Renal cortical epithelial cell (primary cell): ENCODE measurements at regions not wholly inside any gene's neighbourhood (a gene's known extent, or its start where the extent isn't known, plus 50 kb on each side); places are given as distances from the start of the nearest gene placed in this dataset.
A peak's percentile ranks its signal among the peaks of the same experiment; 100 is the strongest.

Experiments
- DNase-seq: peaks from one replicate; pipeline ENCODE4 v3.0.0-alpha.2; 2011; ENCODE audit warnings: low read depth

GRCh38 chr11:110984147-110984546 is 261.4 kb upstream of the POU2AF2 start:
- peak; percentile 96 for DNase-seq

- DNase-seq, result no peak
These were observed 263.3 kb upstream of the POU2AF2 start for GRCh38 chr11:110982214-110982613.

DNA sequence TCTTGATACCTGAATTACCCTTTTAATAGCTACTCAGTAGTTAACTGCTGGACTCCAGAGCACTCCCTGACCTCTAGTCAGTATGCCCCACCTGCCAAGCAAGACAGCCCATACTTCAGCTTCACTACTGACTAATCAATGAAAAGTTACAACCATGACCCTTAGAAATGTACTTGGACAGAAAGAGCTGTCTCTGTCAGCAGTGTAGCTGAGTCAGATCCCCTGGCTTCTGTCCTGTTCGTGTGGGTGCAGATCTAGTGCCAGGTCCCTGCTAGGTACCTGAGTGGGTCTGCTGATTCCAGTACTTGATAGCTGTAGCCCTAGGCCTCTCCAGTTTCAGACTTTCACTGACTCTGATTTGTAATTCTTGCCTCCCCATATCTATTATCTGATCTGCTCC is 265.8 kb upstream of the POU2AF2 start:
- DNase-seq, result peak; percentile 83

- no peak for DNase-seq
These were observed 265.4 kb upstream of the ARHGAP20 start for GRCh38 chr11:110977661-110978060.

- DNase-seq, result no peak
These were observed 262.5 kb upstream of the ARHGAP20 start for GRCh38 chr11:110974731-110975130.

DNA sequence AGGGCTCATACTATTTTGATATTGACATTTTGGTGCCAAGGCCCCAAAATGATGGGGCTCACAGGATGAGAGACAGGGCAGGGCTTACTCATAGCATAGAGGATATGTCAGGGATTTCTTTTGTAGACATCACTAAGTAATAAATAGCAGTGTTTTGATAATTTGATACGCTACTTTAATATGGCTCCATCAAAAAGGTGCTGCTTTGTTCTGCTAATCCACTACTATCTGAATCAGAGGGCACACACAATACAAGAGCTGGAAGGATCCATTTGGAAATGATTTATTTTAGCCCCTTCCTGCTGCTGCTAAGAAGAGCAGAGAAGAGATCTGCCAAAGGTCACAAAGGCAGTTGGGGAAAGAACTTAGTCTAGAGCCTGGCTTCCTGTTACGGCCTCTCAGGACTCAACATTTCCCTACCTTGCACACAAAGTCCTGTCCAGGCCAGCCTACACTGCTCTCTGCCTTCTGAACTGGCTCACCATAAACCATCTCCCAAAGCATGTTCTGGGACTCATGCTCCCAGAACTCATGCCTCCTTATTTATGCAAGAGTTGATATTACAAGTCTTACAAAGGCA is 261.3 kb upstream of the ARHGAP20 start:
- DNase-seq, result no peak

GRCh38 chr11:110972640-110973039 is 260.4 kb upstream of the ARHGAP20 start:
- DNase-seq, result peak; percentile 82

DNA sequence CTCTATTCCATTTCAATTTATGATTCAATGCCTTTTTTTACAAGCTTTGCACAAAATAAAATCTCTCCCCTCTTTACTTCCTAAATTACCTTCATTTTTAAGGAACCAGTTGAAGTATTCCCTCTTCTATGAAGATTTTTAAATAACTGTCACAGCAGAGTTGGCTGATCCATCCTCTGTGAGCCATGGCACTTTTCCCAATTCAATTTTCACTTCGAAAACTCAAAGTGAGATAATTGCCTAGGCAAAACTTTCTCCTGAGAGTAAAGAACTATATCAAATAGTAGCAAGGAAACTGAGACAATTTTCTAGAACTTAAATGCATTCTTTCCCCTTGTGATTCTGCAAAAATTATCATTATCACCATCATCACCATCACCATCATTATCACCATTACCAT is 259.9 kb upstream of the ARHGAP20 start:
- no peak for DNase-seq

DNA sequence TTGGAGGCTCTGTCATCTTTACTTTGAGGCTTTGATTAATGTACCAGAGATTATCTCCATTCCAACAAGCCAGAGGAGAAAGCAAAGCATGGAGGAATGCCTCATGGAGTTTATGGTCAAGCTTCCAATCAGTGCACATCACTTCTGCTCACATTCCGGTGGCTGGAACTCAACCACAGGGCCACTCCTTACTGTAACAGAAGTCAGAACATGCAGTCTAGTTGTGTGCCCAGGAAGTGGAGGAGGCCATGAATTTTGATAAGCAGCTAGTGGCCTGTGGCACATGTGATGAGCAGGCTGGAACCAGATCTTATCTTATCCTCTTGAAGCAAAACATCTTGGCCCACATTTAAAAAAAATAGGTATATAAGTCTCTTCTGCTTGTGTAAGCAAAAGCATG is 258.9 kb upstream of the ARHGAP20 start:
- DNase-seq, result peak; percentile 85

GRCh38 chr11:110968348-110969062 is 256.3 kb upstream of the ARHGAP20 start:
- peak; percentile 51 for DNase-seq

DNA sequence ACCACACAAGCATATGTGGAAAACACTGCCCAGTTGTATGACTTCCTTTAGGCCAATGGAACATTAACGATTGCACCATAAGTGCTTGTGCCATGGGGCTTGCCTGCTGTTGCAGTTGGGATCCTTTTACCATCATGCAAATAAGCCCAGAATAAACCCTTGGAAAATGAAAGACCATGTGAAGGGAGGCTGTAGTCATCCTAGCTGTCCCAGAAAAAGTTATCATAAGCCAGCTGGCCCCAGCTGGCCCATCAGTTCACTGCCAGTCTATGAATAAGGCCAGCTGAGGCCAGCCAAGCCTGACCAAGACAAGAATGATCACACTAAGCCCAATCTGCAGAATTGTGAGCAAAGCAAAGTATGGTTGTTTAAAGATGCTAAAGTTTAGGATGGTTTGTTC is 253.9 kb upstream of the ARHGAP20 start:
- no peak for DNase-seq

- no peak for DNase-seq
These were observed 250.7 kb upstream of the ARHGAP20 start for GRCh38 chr11:110962921-110963320.

- DNase-seq, result no peak
These were observed 247.9 kb upstream of the ARHGAP20 start for GRCh38 chr11:110960167-110960566.

GRCh38 chr11:110958216-110958615 is 246.0 kb upstream of the ARHGAP20 start:
- no peak for DNase-seq

DNA sequence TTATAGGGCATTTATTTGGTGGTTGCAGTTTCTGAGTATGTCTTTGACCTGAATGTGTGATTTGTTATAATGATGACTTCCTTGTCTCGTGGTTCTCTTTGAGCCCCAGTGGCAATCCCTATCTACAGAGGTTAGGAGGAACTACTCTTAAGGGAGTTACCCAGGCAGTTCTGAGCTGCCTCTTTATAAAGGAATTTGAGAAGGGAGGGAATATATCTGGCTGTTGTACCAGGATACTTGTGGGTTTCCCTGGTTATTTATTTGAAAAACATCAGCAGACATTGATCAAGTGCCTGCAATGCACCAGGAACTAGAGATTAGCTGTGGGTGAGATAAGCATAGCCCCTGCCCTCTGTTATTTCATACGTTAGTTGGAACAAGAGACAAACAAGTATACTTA is 243.5 kb upstream of the ARHGAP20 start:
- DNase-seq, result no peak

DNA sequence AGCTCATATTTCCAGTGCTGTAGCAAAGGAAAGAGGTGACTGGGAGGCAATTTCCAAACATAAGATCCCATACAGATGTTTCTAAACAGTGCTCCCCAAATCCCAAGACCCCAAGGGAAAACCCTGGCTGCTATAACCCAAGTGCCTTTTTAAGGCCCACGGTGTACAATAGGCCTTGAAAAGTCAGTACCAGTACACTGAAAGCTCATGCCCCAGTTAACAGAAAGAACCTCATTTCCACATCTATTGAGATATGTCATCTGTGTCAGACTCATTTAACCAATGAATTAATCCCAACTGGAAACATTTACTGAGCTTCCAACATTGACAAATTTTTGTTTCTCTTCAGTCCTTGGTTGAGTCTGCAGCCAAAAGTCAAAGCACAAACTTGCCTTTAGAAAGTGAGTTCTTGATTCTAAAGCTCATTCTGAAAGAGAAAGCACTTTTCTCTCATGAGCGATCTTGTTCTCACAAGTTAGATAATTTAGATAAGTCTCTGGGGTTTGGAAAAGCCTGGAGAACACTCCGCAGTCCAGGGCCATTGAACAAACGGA is 239.8 kb upstream of the ARHGAP20 start:
- no peak for DNase-seq

DNA sequence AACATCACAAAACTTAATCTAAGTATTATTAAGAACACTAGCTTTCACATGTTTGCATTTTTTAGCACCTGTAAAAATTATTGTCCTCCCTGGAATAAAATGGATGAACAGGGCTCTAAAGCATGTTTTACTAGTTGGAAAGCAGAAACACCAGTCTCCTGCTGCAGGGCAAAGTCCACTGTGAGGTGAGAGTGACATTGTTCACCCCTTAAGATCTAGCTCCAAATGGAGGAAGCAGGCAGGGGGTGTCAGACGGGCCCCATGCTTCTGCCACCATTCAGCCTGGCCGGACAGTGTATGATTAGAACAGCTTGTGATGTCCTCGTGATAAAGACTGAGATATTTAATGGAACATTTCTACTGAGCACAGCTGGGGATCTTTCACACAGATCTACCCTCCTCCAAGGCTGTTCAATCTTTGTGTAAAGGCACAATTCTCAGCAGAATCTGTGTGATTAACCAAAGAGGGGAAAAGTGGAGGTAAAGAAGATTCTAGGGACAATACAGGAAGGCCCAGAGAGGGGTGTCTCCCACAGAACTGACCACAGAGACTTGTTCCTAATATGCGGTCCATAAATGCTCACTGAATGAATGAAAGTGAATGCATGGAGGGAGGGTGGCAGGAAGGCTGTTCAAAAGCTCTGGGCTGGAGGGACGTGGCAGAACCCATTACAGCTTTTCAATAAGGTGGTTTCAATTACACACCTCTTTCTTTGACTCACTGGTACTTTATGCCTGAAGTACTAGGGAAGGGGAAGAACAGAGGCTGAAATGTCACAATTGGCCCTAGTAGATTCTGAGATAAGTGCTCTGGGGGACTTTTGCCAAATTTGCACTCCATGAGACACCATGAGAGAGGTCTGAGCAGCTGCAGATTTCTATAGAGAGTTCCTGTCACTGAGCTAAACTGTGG is 239.1 kb upstream of the ARHGAP20 start:
- DNase-seq, result no peak

DNA sequence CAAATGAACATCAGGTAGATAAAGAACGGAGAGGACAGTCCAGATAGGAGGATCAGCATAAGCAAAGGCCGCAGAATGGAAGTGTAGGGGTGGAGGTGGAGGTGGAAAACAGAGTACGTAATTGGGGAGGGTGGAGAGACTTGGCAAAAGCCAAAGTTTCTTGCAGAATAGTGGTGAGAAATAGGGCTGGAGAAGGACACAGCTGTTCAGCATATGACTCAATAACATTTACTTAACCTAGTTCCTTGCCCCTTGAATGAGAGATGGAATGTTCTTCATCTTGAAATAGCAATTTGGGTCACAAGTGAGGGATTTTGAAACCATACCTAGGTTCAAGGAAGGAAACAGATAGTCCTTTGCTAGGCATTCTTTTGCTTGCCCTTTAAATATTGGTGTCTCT is 235.9 kb upstream of the ARHGAP20 start:
- DNase-seq, result no peak

- no peak for DNase-seq
These were observed 234.9 kb upstream of the ARHGAP20 start for GRCh38 chr11:110947096-110947495.

DNA sequence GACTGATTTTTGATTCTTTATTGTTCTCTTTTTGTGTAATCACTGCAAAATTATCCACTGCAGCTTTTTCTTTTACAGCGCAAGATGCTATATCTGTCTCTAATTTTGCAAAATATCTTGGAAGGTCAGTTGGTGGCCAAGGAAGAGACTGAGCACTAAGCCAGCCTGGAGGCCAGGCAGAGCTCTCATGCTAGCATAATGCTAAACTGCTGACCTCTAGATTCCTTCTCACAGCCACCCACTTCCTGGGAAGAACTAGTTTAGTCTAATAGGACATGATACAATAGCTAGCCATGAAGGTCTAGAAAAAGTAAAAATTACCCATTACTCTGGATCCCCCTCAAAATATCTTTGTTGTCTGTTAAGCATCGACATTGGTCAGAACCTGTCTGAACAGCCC is 227.2 kb upstream of the ARHGAP20 start:
- DNase-seq, result no peak

DNA sequence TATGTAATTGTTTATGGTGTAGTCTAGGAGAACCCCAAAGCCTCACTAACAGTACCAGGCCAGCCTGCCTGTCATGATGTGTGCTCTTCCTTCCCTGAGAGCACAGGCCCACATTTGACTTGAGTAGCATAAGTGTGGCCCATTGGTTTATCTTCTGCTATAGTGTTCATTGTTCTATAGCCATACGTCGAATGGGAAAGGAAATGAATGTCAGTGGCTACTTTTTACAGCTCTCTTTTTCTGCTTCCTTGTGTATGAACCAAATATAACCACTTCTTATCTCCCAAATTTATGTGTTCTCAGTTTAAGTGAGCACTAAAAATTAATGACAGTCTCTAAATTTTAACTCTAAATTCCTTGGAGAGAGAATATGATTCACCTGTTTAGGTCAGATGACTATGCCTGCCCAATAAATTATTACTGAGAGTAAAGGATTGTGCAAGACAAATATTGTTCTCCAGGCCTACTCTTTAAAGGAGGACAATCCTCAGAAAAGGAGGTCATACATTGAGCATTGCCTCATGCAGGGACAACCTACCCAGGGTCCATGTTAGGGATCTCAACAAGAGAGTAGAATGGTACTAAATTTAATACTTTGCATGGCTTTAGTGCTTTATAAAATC is 222.9 kb upstream of the ARHGAP20 start:
- peak; percentile 66 for DNase-seq

DNA sequence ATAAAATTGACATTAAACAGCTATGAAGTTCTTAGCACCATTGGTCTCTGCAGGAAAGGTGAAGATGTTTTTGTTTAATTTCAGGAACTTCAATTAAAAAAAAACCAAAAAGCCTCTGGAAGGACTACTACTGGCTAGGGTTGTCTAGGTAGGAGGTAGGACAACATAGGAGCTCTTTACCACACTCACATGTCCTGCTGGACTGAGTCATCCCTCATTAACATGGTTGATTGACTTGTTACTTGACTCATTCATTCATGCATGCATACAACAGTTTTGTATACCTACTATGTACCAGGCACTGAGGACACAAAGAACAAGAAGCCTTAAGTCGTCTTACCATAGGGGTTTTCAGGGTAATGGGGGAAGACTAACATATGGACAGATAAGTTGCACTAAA is 216.9 kb upstream of the ARHGAP20 start:
- DNase-seq, result peak; percentile 74
